Prostate gland (tissue), 2 donors: ENCODE measurements at regions not wholly inside any gene's neighbourhood (a gene's known extent, or its start where the extent isn't known, plus 50 kb on each side); places are given as distances from the start of the nearest gene placed in this dataset.

Experiments
- POLR2A ChIP-seq: fragments of 450-650 bp; IDR thresholded peaks from one replicate; pipeline ENCODE4 v1.6.1; 2016; ENCODE audit warnings: antibody characterized with exemption, mild to moderate bottlenecking
- TF ChIP-seq, protein P1 (sequence below), 4 experiments: fragments of 200-600 bp in 2 of 4; fragments of 450-650 bp in 2 of 4; sonication (generic) in 2 of 4; IDR thresholded peaks; 1 replicate in 3 of 4; 2 replicates in 1 of 4; pipeline ENCODE4 v1.5.1; 2016 to 2019; ENCODE audit warnings: antibody characterized with exemption in 4 of 4, mild to moderate bottlenecking in 2 of 4, moderate library complexity in 2 of 4

DNA sequence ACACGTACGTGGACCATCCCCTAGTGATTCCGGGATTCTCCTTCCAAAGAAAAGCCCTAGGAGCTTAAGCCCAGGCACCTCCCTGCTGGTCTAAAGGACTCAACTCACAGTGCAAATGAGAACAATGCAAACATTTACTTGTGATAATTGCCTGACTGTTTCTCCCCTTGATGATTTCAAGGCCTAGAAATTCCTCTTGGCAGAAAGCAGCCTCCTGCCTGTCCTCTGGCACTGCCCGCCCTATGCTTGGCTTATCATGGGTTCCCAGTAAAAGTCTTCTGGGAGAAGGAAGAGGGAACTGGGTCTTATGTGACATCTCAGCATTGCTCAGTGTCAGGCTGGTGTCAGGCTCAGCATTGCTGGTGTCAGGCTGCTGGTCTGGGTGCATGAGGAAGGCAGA lies 351.8 kb downstream of the SHANK2 start:
- TF ChIP-seq POLR2A = no peak
- TF ChIP-seq, protein P1, sequence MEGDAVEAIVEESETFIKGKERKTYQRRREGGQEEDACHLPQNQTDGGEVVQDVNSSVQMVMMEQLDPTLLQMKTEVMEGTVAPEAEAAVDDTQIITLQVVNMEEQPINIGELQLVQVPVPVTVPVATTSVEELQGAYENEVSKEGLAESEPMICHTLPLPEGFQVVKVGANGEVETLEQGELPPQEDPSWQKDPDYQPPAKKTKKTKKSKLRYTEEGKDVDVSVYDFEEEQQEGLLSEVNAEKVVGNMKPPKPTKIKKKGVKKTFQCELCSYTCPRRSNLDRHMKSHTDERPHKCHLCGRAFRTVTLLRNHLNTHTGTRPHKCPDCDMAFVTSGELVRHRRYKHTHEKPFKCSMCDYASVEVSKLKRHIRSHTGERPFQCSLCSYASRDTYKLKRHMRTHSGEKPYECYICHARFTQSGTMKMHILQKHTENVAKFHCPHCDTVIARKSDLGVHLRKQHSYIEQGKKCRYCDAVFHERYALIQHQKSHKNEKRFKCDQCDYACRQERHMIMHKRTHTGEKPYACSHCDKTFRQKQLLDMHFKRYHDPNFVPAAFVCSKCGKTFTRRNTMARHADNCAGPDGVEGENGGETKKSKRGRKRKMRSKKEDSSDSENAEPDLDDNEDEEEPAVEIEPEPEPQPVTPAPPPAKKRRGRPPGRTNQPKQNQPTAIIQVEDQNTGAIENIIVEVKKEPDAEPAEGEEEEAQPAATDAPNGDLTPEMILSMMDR (IDR thresholded peaks at IDR 0.05) = no peak
